K562 (cell line): ENCODE measurements at regions not wholly inside any gene's neighbourhood (a gene's known extent, or its start where the extent isn't known, plus 50 kb on each side); places are given as distances from the start of the nearest gene placed in this dataset.

Experiments used
- ATAC-seq: fragments of 200-7000 bp; cut with Tn5 transposase; 3 replicates; pipeline ENCODE4 v1.9.1; 2020; ENCODE audit warnings: moderate library complexity
- BruUV-seq: library from RNA; stranded (reverse); fragments of 400-500 nt; replicated peaks from 2 replicates; lab custom pipeline; 2021; lab: Mats Ljungman, UMichigan
- CTCF ChIA-PET: fragments of 300-600 bp; formaldehyde crosslinking; extraction: SDS; loops from one replicate; lab custom pipeline; 2021; ENCODE audit warnings: low intra/inter-chr PET ratio; lab: Yijun Ruan, JAX
- POLR2A ChIA-PET: fragments of 300-600, 350-650 bp; sonication (Branson Sonifier 250); formaldehyde crosslinking; extraction: SDS; loops from one replicate; lab custom pipeline; 2021; ENCODE audit warnings: antibody characterized with exemption, inconsistent platforms; lab: Yijun Ruan, JAX
- DNase-seq, 4 experiments: peaks; one replicate each; pipeline versions ENCODE4 v3.0.0 to v3.0.0-alpha.2; 2011 to 2018; ENCODE audit warnings: low spot score in 3 of 4, mixed read lengths in 3 of 4; ENCODE audit errors: extremely low read depth in 1 of 4
- FAIRE-seq: peaks from 2 replicates; lab custom pipeline; 2011; peaks lifted over from hg19 to GRCh38; lab: Jason Lieb, UNC
- H2AFZ ChIP-seq: 2 replicates; pipeline ENCODE4 v1.6.0; 2011; ENCODE audit warnings: low read depth, low read length, control low read depth, inconsistent platforms
- H3K27ac ChIP-seq: fragments of 200-600 bp; 3 replicates; pipeline ENCODE4 v1.8.0; 2011; ENCODE audit warnings: low read depth, mild to moderate bottlenecking, control low read depth, inconsistent platforms, low read length, moderate library complexity, mixed read lengths; ENCODE audit errors: extremely low read depth
- H3K27me3 ChIP-seq, 2 experiments: fragments of 300-600 bp in 1 of 2; 2 replicates in 1 of 2; 3 replicates in 1 of 2; pipeline versions ENCODE4 v1.6.0 to v1.8.0; 2011; ENCODE audit warnings: inconsistent platforms in 2 of 2, low read length in 2 of 2, mild to moderate bottlenecking in 1 of 2, mixed read lengths in 1 of 2, moderate library complexity in 1 of 2; ENCODE audit not compliant: control insufficient read depth in 2 of 2, insufficient read depth in 2 of 2
- H3K36me3 ChIP-seq: fragments of 300-600 bp; 3 replicates; pipeline ENCODE4 v1.8.0; 2011; ENCODE audit warnings: mild to moderate bottlenecking, low read length, inconsistent platforms; ENCODE audit not compliant: control insufficient read depth, insufficient read depth
- H3K4me1 ChIP-seq, 2 experiments: fragments of 200-600 bp in 1 of 2; replicated peaks in 1 of 2; 2 replicates in 1 of 2; 3 replicates in 1 of 2; pipeline versions ENCODE4 v1.5.1 to v1.8.0; 2011; ENCODE audit warnings: inconsistent platforms in 2 of 2, low read length in 2 of 2, mild to moderate bottlenecking in 1 of 2, mixed read lengths in 1 of 2, moderate library complexity in 1 of 2; ENCODE audit not compliant: control insufficient read depth in 2 of 2, insufficient read depth in 2 of 2
- H3K4me2 ChIP-seq: 2 replicates; pipeline ENCODE4 v1.6.1; 2011; ENCODE audit warnings: low read length, control low read depth, inconsistent platforms, mixed read lengths; ENCODE audit not compliant: insufficient read depth
- H3K4me3 ChIP-seq: fragments of 200-600 bp; sonication (generic), shearing (Covaris generic); 2 replicates; pipeline ENCODE4 v1.5.1; 2016; ENCODE audit warnings: control low read depth, inconsistent platforms
- H3K79me2 ChIP-seq: fragments of 200-600 bp; 3 replicates; pipeline ENCODE4 v1.8.0; 2011; ENCODE audit warnings: low read length, inconsistent platforms; ENCODE audit not compliant: control insufficient read depth, insufficient read depth
- H3K9ac ChIP-seq, 2 experiments: 2 replicates each; pipeline versions ENCODE4 v1.6.0 to v1.6.1; 2011; ENCODE audit warnings: low read depth in 2 of 2, low read length in 2 of 2, control low read depth in 1 of 2, inconsistent platforms in 1 of 2, mild to moderate bottlenecking in 1 of 2, mixed read lengths in 1 of 2; ENCODE audit not compliant: insufficient read depth in 1 of 2
- H3K9me1 ChIP-seq: one replicate; pipeline ENCODE4 v1.6.0; 2011; ENCODE audit warnings: inconsistent platforms, mild to moderate bottlenecking, low read length, moderate library complexity; ENCODE audit not compliant: control insufficient read depth, insufficient read depth
- H3K9me3 ChIP-seq: replicated peaks from 2 replicates; pipeline ENCODE4 v1.5.1; 2011; ENCODE audit warnings: low read depth, low read length, inconsistent platforms; ENCODE audit not compliant: control insufficient read depth, insufficient read depth
- H4K20me1 ChIP-seq: replicated peaks from 2 replicates; pipeline ENCODE4 v1.6.1; 2011; ENCODE audit warnings: low read length, inconsistent platforms, mixed read lengths; ENCODE audit not compliant: control insufficient read depth, insufficient read depth
- MCM5 ChIP-seq: fragments of 450-650 bp; IDR thresholded peaks from 2 replicates; pipeline ENCODE4 v1.6.1; 2016; ENCODE audit warnings: low read depth
- NFYB ChIP-seq: IDR thresholded peaks from 2 replicates; pipeline ENCODE4 v1.6.1; 2011; ENCODE audit warnings: mild to moderate bottlenecking, moderate library complexity; ENCODE audit not compliant: insufficient read length; ENCODE audit errors: extremely low read depth
- PML ChIP-seq: IDR thresholded peaks from 2 replicates; pipeline ENCODE4 v1.6.1; 2012; ENCODE audit warnings: low read length, inconsistent platforms
- POLR2A ChIP-seq: fragments of 450-650 bp; conservative IDR thresholded peaks from 2 replicates; pipeline ENCODE4 v1.6.1; 2016
- PRPF4 ChIP-seq: fragments of 200-400 bp; formaldehyde crosslinking; IDR thresholded peaks from one replicate; pipeline ENCODE4 v1.6.1; 2017; ENCODE audit warnings: low read length, low read depth, mild to moderate bottlenecking; ENCODE audit not compliant: insufficient read depth, poor library complexity, severe bottlenecking
- RBBP5 ChIP-seq: fragments of 200-600 bp; sonication (generic); IDR thresholded peaks from 2 replicates; pipeline ENCODE4 v1.6.1; 2012; ENCODE audit warnings: borderline replicate concordance, mild to moderate bottlenecking, low read length, control low read depth, inconsistent platforms; ENCODE audit not compliant: insufficient read depth, poor library complexity, severe bottlenecking
- SNIP1 ChIP-seq: fragments of 450-650 bp; IDR thresholded peaks from 2 replicates; pipeline ENCODE4 v1.7.1; 2017; ENCODE audit warnings: low read depth, mild to moderate bottlenecking
- SREBF2 ChIP-seq: sonication (generic); formaldehyde crosslinking; IDR thresholded peaks from 2 replicates; pipeline ENCODE4 v1.4.0; 2020; ENCODE audit warnings: mild to moderate bottlenecking, missing genetic modification reagents
- XRCC3 ChIP-seq: fragments of 450-650 bp; IDR thresholded peaks from 2 replicates; pipeline ENCODE4 v1.6.1; 2017; ENCODE audit warnings: mild to moderate bottlenecking, moderate library complexity
- ZNF175 ChIP-seq: fragments of 200-800 bp; sonication (Bioruptor generic); IDR thresholded peaks from 2 replicates; pipeline ENCODE4 v1.6.1; 2016; ENCODE audit warnings: low read depth, mild to moderate bottlenecking, missing genetic modification characterization, missing compliant biosample characterization
- ZNF384 ChIP-seq: IDR thresholded peaks from 2 replicates; pipeline ENCODE4 v1.6.1; 2012; ENCODE audit warnings: low read depth, low read length, improper control_type of control experiment
- ZNF431 ChIP-seq: sonication (generic); formaldehyde crosslinking; IDR thresholded peaks from 2 replicates; pipeline ENCODE4 v1.8.0; 2022; ENCODE audit warnings: mild to moderate bottlenecking, missing genetic modification reagents
- ZNF445 ChIP-seq: fragments of 250-450 bp; sonication (Bioruptor Pico); IDR thresholded peaks from 2 replicates; pipeline ENCODE4 v1.4.0; 2020; ENCODE audit warnings: low read depth, mild to moderate bottlenecking, moderate library complexity
- ZZZ3 ChIP-seq: fragments of 450-650 bp; IDR thresholded peaks from 2 replicates; pipeline ENCODE4 v1.6.1; 2016; ENCODE audit warnings: antibody characterized with exemption, mild to moderate bottlenecking, moderate library complexity
- WGBS: fragments of 100-300 bp; shearing (Covaris generic); methylation state at CpG from one replicate; pipeline ENCODE4 v1.1.6; 2016; ENCODE audit warnings: low coverage, mixed read lengths; ENCODE audit not compliant: insufficient coverage; ENCODE audit errors: missing lambda C conversion rate; 5-methylcytosine and 5-hydroxymethylcytosine counted together
- in situ Hi-C: fragments of 300-500 bp; cut with MboI; formaldehyde crosslinking; loops from 4 replicates; pipeline ENCODE4 v1.15.0; 2018; ENCODE audit warnings: inconsistent platforms, mixed read lengths
- intact Hi-C: fragments of 100-400 bp; cut with micrococcal nuclease; formaldehyde crosslinking; loops from 2 replicates; pipeline ENCODE4 v1.14.2; 2022
- TF ChIP-seq, protein P1 (sequence below): sonication (generic); formaldehyde crosslinking; IDR thresholded peaks from 2 replicates; pipeline ENCODE4 v1.8.1; 2023; ENCODE audit warnings: mild to moderate bottlenecking, missing genetic modification reagents, moderate library complexity
- TF ChIP-seq, protein P2 (sequence below): sonication (generic); formaldehyde crosslinking; IDR thresholded peaks from 2 replicates; pipeline ENCODE4 v1.8.0; 2022; ENCODE audit warnings: missing genetic modification reagents, mild to moderate bottlenecking, moderate library complexity, borderline replicate concordance

DNA sequence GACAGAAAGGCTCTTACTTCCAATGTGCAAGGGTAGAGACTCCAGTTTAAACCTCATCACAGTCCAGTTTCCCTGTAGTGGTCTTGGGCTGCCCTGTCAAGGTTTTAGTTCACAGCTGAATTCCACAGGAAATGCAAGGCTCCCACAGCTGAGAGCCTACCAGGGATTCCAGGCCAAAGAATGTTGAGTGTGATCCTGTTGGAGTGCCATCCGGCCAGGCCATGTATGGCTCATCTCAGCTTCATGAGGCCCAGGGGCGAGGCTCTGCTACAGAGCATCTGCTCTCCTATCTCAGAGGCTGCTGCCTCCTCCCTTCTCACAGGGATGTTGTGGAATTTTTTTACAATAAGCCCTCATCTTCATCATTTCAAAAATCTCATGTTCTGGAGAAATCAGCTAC lies 239.8 kb upstream of the CCL2 start:
- CTCF ChIA-PET, result no interaction called here
- no peaks in the 10 kb centered on the region for H3K4me1 ChIP-seq

GRCh38 chr17:34024386-34024785 lies 230.7 kb upstream of the CCL2 start:
- Histone ChIP-seq H3K79me2 (no peaks in the 10 kb centered on the region), H3K4me2 (no peak overlapping the region), H3K9me1 (no peaks in the 10 kb centered on the region), H4K20me1 (no peaks in the 10 kb centered on the region; the same call in 1 of the 2 replicates), H3K9ac (no peak overlapping the region), H3K36me3 (no peaks in the 10 kb centered on the region), H3K27me3 (no peaks in the 10 kb centered on the region; a peak in 1 of 5 replicates), H2AFZ (peak overlapping the region; percentile 22; the same call in 1 of the 2 replicates), H3K27ac (no peak overlapping the region), H3K4me3 (no peak overlapping the region), H3K9me3 (no peaks in the 10 kb centered on the region), H3K4me1 (peaks cover 0 to 6% of the 10 kb centered on the region in 2 experiments; a peak in 1 of 5 replicates)
- TF ChIP-seq, protein P1, sequence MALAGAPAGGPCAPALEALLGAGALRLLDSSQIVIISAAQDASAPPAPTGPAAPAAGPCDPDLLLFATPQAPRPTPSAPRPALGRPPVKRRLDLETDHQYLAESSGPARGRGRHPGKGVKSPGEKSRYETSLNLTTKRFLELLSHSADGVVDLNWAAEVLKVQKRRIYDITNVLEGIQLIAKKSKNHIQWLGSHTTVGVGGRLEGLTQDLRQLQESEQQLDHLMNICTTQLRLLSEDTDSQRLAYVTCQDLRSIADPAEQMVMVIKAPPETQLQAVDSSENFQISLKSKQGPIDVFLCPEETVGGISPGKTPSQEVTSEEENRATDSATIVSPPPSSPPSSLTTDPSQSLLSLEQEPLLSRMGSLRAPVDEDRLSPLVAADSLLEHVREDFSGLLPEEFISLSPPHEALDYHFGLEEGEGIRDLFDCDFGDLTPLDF (CRISPR knock-in tag), result no peak
- TF ChIP-seq ZNF384 (no peak), PML (no peak), SNIP1 (no peak), MCM5 (no peak), PRPF4 (no peak), SREBF2 (CRISPR knock-in tag) (no peak), ZZZ3 (no peak), XRCC3 (no peak), RBBP5 (no peak), ZNF445 (CRISPR knock-in tag) (no peak)
- TF ChIP-seq, protein P2, sequence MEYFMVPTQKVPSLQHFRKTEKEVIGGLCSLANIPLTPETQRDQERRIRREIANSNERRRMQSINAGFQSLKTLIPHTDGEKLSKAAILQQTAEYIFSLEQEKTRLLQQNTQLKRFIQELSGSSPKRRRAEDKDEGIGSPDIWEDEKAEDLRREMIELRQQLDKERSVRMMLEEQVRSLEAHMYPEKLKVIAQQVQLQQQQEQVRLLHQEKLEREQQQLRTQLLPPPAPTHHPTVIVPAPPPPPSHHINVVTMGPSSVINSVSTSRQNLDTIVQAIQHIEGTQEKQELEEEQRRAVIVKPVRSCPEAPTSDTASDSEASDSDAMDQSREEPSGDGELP, result no peak
- in situ Hi-C loops, result no loop called here
- ChIA-PET POLR2A (interaction anchor here (1.1 kb wide), 1 partner anchor 13 kb away, joined by 3 read pairs; no protein-coding TSS in a partner anchor), CTCF (interaction anchor here (0.7 to 2.3 kb wide), 3 partner anchors 96 to 245 kb away, joined by 3 to 16 read pairs (median 3); no protein-coding TSS in a partner anchor)
- ATAC-seq (no peak), FAIRE-seq (no peak), DNase-seq (no peak)
- WGBS, result 0% methylated on average over 4 of the region's 4 CpGs
- no TSS peak for BruUV-seq
- intact Hi-C loops, result loop anchor here (10.0 kb wide), 1 partner anchor 250 kb away; no protein-coding TSS in a partner anchor

More for the DNA sequence above, 239.8 kb upstream of the CCL2 start:
- peaks cover 0 to 21% of the 10 kb centered on the region in 2 experiments; a peak in 2 of 5 replicates for H3K27me3 ChIP-seq
- intact Hi-C loops (no loop called here), in situ Hi-C loops (no loop called here)
- H4K20me1 ChIP-seq, result no peaks in the 10 kb centered on the region
- BruUV-seq, result no TSS peak
- H3K9me3 ChIP-seq, result no peaks in the 10 kb centered on the region
- FAIRE-seq, result no peak
- no peak for DNase-seq
- no peaks in the 10 kb centered on the region for H3K9me1 ChIP-seq
- H3K9ac ChIP-seq, result no peak overlapping the region
- H3K4me3 ChIP-seq, result no peak overlapping the region
- POLR2A ChIA-PET, result interaction anchor here (0.7 kb wide), 1 partner anchor 17 kb away, joined by 3 read pairs; no protein-coding TSS in a partner anchor
- H3K4me2 ChIP-seq, result no peak overlapping the region
- no peaks in the 10 kb centered on the region for H3K36me3 ChIP-seq
- no peak for ATAC-seq
- 0% methylated on average over 2 of the region's 2 CpGs for WGBS
- H2AFZ ChIP-seq, result no peak overlapping the region
- no peak for TF ChIP-seq NFYB
- no peak for TF ChIP-seq POLR2A
- TF ChIP-seq ZNF431 (CRISPR knock-in tag), result no peak
- no peak for TF ChIP-seq ZNF175 (CRISPR knock-in tag)
- no peak overlapping the region for H3K27ac ChIP-seq
- H3K79me2 ChIP-seq, result no peaks in the 10 kb centered on the region
